Right atrium auricular region (tissue), 2 donors: ENCODE measurements at regions not wholly inside any gene's neighbourhood (a gene's known extent, or its start where the extent isn't known, plus 50 kb on each side); places are given as distances from the start of the nearest gene placed in this dataset.

Experiments
- DNase-seq: peaks from one replicate; pipeline ENCODE4 v3.0.0-alpha.2; 2019; ENCODE audit warnings: low spot score
- H3K27ac ChIP-seq, 2 donors: fragments of 200-600 bp; sonication (generic); 1 replicate in 1 of 2; 2 replicates in 1 of 2; pipeline ENCODE4 v1.5.1; 2016 to 2019
- H3K27me3 ChIP-seq, 2 donors: fragments of 200-600 bp; sonication (generic); one replicate each; pipeline versions ENCODE4 v1.5.1 to v1.6.0; 2017 to 2019
- H3K36me3 ChIP-seq: fragments of 200-600 bp; sonication (generic); one replicate; pipeline ENCODE4 v1.5.1; 2016
- H3K4me1 ChIP-seq, 2 donors: fragments of 200-600 bp; sonication (generic); one replicate each; pipeline versions ENCODE4 v1.5.1 to v1.6.0; 2017 to 2019
- H3K4me3 ChIP-seq, 2 donors: fragments of 200-600 bp; sonication (generic); 1 replicate in 1 of 2; 2 replicates in 1 of 2; pipeline ENCODE4 v1.5.1; 2017 to 2019; ENCODE audit warnings: mild to moderate bottlenecking in 1 of 2, moderate library complexity in 1 of 2
- H3K9me3 ChIP-seq, 2 donors: fragments of 200-600 bp; sonication (generic); one replicate each; pipeline ENCODE4 v1.5.1; 2019
- TF ChIP-seq, protein P1 (sequence below), 2 donors: fragments of 200-600 bp; sonication (generic); IDR thresholded peaks; one replicate each; pipeline ENCODE4 v1.5.1; 2019; ENCODE audit warnings: antibody characterized with exemption in 2 of 2

DNA sequence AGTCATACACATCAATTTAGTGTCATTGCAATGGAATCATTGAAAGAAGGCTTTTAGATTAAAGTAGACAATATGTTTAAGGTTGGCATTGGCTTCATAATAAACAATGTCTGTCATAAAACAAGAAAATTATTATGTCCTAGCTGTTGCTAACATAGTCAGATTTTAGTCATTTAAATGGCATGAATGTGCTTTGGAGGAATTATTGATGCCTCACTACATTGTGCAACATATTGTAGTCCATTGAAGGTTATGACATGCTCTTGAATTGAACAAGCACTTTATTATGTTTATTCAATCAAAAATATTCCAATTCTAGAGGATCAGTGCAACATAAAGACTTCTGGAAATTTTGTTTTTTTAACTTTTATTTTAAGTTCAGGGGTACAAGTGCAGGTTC lies 489.8 kb upstream of the AMOT start:
- no peaks in the 10 kb centered on the region for H3K9me3 ChIP-seq
- DNase-seq, result no peak
- H3K4me3 ChIP-seq, result no peak overlapping the region
- H3K27me3 ChIP-seq, result no peaks in the 10 kb centered on the region
- H3K27ac ChIP-seq, result no peak overlapping the region
- no peaks in the 10 kb centered on the region for H3K36me3 ChIP-seq
- TF ChIP-seq, protein P1, sequence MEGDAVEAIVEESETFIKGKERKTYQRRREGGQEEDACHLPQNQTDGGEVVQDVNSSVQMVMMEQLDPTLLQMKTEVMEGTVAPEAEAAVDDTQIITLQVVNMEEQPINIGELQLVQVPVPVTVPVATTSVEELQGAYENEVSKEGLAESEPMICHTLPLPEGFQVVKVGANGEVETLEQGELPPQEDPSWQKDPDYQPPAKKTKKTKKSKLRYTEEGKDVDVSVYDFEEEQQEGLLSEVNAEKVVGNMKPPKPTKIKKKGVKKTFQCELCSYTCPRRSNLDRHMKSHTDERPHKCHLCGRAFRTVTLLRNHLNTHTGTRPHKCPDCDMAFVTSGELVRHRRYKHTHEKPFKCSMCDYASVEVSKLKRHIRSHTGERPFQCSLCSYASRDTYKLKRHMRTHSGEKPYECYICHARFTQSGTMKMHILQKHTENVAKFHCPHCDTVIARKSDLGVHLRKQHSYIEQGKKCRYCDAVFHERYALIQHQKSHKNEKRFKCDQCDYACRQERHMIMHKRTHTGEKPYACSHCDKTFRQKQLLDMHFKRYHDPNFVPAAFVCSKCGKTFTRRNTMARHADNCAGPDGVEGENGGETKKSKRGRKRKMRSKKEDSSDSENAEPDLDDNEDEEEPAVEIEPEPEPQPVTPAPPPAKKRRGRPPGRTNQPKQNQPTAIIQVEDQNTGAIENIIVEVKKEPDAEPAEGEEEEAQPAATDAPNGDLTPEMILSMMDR (IDR thresholded peaks at IDR 0.05), result no peak
- no peaks in the 10 kb centered on the region for H3K4me1 ChIP-seq

DNA sequence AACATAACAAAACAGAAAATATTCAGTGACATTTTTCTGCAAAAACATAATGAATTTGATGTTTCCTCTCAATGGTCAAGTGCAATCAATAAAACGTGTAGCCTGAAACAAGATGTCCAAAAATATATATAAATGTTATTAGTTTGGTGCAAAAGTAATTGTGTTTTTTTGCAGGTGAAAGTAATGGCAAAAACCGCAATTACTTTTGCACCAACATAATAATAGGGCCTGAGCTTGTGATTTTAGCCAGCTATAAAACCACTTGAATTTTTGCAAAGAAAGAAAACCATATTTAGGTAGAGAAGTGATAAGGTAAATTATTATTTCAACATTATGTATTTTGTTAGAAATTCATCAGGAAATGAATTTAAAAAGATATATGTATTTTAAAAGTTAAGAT lies 475.3 kb upstream of the AMOT start:
- TF ChIP-seq, protein P1 (IDR thresholded peaks at IDR 0.05), result no peak
- Histone ChIP-seq H3K4me3 (no peak overlapping the region), H3K27me3 (no peaks in the 10 kb centered on the region), H3K36me3 (no peaks in the 10 kb centered on the region), H3K27ac (no peak overlapping the region), H3K9me3 (no peaks in the 10 kb centered on the region), H3K4me1 (no peaks in the 10 kb centered on the region)
- DNase-seq, result no peak

DNA sequence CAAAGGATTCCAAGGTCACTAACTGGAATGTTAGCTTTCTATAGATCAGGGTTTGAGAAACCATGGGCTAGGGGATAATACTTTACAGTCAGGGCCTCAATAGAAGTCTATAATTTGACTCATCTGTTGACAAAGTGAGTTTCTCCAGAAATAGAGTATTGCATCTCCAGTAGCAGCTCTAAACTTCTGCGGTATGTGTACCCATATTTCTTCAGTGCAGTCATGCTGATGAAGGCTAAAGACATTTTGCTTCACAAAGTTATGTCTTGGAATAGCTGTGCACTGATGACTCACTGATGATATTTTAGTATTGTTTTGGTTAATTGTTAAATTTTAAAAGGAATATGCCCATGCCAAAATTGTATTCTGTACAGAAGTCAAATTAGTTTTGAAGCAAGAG lies 464.9 kb upstream of the AMOT start:
- no peaks in the 10 kb centered on the region for H3K36me3 ChIP-seq

DNA sequence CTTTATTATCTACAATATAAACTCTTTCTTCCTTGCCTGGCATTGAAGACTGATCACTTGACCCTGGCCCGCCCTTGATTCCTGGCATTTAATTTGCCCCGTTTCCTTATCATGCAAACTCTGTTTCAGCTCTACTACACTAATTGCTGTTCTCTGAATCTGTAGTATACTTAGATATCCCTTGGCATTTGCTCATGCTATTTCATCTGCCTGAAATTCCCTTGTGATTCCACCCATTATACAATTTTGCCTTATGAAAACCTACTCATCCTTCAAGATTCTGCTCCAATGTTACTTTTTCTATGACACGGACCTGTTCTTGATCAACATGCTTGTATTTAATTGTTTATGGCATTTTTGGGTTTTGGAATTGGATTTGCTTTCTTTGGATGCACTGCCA lies 459.9 kb upstream of the AMOT start:
- no peak for DNase-seq

More for the DNA sequence above, 464.9 kb upstream of the AMOT start:
- Histone ChIP-seq H3K4me1 (no peaks in the 10 kb centered on the region), H3K4me3 (no peak overlapping the region), H3K27me3 (no peaks in the 10 kb centered on the region), H3K27ac (no peak overlapping the region), H3K9me3 (peaks cover 0 to 5% of the 10 kb centered on the region in 2 donors)
- TF ChIP-seq, protein P1 (IDR thresholded peaks at IDR 0.05), result no peak
- no peak for DNase-seq

DNA sequence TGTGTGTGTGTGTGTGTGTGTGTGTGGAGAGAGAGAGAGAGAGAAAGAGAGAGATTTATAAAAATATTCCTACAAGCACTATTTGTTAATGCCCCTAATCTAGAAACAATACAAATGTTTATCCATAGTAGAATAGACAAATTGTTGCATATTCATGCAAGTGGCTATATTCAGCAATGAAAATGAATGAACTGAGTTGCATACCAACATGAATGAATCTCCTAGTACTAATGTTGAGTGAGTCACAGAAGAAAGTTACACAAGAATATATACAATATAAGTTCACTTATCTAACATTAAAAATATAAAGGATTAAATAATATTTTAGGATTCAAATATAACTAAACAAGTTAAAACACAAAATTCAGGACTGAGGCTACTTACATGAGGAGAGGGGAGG lies 456.8 kb upstream of the AMOT start:
- H3K4me1 ChIP-seq, result no peaks in the 10 kb centered on the region
- H3K9me3 ChIP-seq, result no peaks in the 10 kb centered on the region
- no peak overlapping the region for H3K27ac ChIP-seq
- H3K36me3 ChIP-seq, result no peaks in the 10 kb centered on the region
- no peaks in the 10 kb centered on the region for H3K27me3 ChIP-seq
- no peak for DNase-seq
- H3K4me3 ChIP-seq, result no peak overlapping the region
- TF ChIP-seq, protein P1 (IDR thresholded peaks at IDR 0.05), result no peak

More for the DNA sequence above, 459.9 kb upstream of the AMOT start:
- TF ChIP-seq, protein P1 (IDR thresholded peaks at IDR 0.05), result no peak
- Histone ChIP-seq H3K4me1 (no peaks in the 10 kb centered on the region), H3K27me3 (no peaks in the 10 kb centered on the region), H3K9me3 (no peaks in the 10 kb centered on the region), H3K4me3 (no peak overlapping the region), H3K36me3 (no peaks in the 10 kb centered on the region), H3K27ac (no peak overlapping the region)

DNA sequence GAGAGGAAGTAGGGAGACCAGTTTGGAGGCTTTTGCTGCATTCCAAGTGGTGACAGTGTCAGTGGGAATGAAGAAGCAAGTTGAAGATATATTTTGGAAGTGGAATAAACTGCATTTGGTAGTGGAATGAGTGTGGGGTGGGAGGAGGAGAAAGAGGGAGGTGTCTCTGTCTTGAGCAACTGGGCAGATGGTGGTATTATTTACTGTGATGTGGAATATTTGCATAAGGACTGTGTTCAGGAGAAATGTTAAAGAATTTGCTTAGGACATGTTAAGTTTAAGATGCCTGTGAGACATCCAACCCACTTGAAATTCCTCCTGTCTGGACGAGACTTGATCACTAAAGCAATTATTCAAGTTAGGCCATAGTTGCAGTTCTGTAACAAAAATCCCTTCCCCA lies 448.9 kb upstream of the AMOT start:
- Histone ChIP-seq H3K4me1 (no peaks in the 10 kb centered on the region), H3K9me3 (no peaks in the 10 kb centered on the region), H3K27ac (no peak overlapping the region), H3K4me3 (no peak overlapping the region), H3K27me3 (no peaks in the 10 kb centered on the region), H3K36me3 (no peaks in the 10 kb centered on the region)
- DNase-seq, result no peak
- TF ChIP-seq, protein P1 (IDR thresholded peaks at IDR 0.05), result no peak
